ENCODE measurements at regions not wholly inside any gene's neighbourhood (a gene's known extent, or its start where the extent isn't known, plus 50 kb on each side); places are given as distances from the start of the nearest gene placed in this dataset.
"Not testable (repeated sequence)": the region's sequence is repeated elsewhere in the genome, so short reads cannot be mapped to it uniquely, and the experiment has no call there.

DNA sequence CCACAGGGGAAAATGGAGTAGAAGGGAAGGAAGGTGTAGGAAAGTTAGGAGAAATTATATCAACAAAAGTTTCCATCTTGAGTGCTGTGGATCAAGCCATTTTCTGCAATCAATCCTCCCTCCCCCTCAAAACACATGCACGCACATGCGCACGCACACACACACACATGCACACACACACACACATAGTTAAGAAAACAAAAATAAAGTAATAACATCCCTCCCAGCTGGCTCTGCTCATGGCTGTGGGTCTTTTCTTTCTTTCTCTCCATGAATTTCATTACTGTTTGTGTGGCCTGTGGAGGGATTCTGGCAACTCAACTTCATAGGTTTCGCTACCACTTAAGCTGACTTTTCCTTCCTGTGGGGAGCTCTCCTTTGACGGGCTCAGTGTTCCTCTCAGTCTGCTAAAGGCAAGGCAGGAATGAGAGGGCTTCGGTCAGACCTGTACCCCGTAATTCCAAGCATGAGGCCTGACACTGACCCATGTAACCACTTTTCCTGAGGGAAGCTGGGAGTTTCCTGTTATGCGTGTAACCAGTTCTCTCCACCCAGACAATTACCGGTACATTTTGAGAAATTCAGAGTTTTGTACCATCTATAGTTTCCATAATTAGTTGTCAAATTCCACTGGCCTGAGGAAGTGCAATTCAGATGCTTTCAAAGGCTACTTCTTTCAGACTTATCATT is 79.8 kb downstream of the ZNF92 start:
- H3K4me1 ChIP-seq: peaks cover 0 to 9% (median 0%) of the 10 kb centered on the region in 3 donors
- H3K4me3 ChIP-seq: no peak overlapping the region
- H3K27ac ChIP-seq: no peak overlapping the region
- ATAC-seq: no peak
- no peaks in the 10 kb centered on the region for H3K9me3 ChIP-seq
- no peak for TF ChIP-seq EP300 (IDR thresholded peaks at IDR 0.05)
- TF ChIP-seq POLR2A (IDR thresholded peaks at IDR 0.05): no peak
- TF ChIP-seq CTCF (IDR thresholded peaks at IDR 0.05): no peak
- TF ChIP-seq POLR2AphosphoS5 (IDR thresholded peaks at IDR 0.05): no peak
- WGBS, 2 donors (ENCODE audit: low coverage in 1 of 2): 70 to 80% methylated on average over 5 to 9 of the region's 9 CpGs
- no peaks in the 10 kb centered on the region for H3K36me3 ChIP-seq
- H3K27me3 ChIP-seq: no peaks in the 10 kb centered on the region

- ATAC-seq: no peak
Observed at GRCh38 chr7:65454469-65454868, 80.8 kb downstream of the ZNF92 start.

DNA sequence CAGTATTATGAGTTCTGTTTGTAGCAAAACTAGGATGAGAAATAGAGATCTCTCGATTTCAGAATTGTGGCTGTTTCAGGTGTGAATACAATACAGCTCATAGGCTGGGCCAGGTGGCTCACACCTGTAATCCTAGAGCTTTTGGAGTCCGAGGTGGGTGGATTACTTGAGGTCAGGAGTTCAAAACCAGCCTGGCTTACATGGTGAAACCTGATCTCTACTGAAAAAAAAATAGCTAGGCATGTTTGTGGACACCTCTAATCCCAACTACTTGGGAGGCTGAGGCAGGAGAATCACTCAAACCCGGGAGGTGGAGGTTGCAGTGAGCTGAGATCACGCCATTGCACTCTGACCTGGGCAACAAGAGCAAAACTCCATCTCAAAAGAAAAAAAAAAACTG is 81.4 kb downstream of the ZNF92 start:
- H3K4me3 ChIP-seq, H3K36me3 ChIP-seq, H3K4me1 ChIP-seq, H3K27me3 ChIP-seq, H3K27ac ChIP-seq, H3K9me3 ChIP-seq, ATAC-seq: not testable (repeated sequence)
- WGBS, 2 donors (ENCODE audit: low coverage in 1 of 2): 56 to 63% methylated on average over 4 of the region's 4 CpGs

More at GRCh38 chr7:65454469-65454868, 80.8 kb downstream of the ZNF92 start:
- Histone ChIP-seq H3K36me3 (no peaks in the 10 kb centered on the region), H3K27ac (no peak overlapping the region), H3K9me3 (no peaks in the 10 kb centered on the region), H3K4me1 (peaks cover 0 to 2% (median 0%) of the 10 kb centered on the region in 3 donors), H3K4me3 (no peak overlapping the region), H3K27me3 (no peaks in the 10 kb centered on the region)
- TF ChIP-seq CTCF (IDR thresholded peaks at IDR 0.05) (no peak), EP300 (IDR thresholded peaks at IDR 0.05) (no peak), POLR2A (IDR thresholded peaks at IDR 0.05) (no peak)

DNA sequence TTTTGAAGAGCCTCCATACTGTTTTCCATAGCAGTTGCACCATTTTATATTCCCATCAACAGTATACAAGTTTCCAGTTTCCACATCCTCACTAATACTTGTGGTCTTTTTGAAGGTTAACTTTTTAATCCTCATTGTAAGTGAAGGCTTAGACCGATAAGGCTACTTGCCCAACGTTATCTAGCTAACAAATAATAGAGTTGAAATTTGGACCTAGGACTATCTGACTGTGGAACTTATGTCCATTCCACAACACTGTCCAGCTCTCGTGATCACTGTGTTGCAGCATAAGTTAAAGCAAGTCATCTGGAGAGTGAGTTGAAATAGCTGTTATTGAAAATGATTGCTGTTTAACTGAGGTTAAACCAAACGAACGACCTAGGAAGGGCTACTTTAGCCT is 84.0 kb downstream of the ZNF92 start:
- Histone ChIP-seq H3K27ac (no peak overlapping the region), H3K36me3 (no peaks in the 10 kb centered on the region), H3K4me3 (no peak overlapping the region), H3K4me1 (no peaks in the 10 kb centered on the region), H3K9me3 (no peaks in the 10 kb centered on the region), H3K27me3 (no peaks in the 10 kb centered on the region)
- TF ChIP-seq POLR2A (IDR thresholded peaks at IDR 0.05) (no peak), EP300 (IDR thresholded peaks at IDR 0.05) (no peak), POLR2AphosphoS5 (IDR thresholded peaks at IDR 0.05) (no peak), CTCF (IDR thresholded peaks at IDR 0.05) (no peak)
- 56 to 65% methylated on average over 2 to 5 of the region's 5 CpGs for WGBS, 2 donors (ENCODE audit: low coverage in 1 of 2)
- no peak for ATAC-seq

DNA sequence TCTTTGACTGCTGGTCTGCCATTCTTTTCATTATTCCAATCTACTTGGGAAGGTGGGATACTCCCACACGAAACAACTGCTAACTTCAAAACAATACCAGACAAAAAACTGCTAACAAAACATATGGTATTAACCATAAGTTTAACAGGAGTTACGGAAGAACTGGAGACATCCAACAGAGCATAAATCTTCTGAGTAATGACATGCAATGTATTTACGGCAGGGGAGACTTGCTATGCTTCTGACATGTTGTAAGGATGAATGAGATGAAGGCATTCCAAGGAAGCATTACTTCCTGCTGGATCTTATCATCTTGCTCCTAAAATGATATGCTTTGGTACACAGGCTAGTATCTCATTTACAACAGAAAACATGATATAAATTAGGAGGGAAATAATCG is 85.8 kb downstream of the ZNF92 start:
- H3K27ac ChIP-seq: no peak overlapping the region
- no peak for ATAC-seq
- H3K4me1 ChIP-seq: no peaks in the 10 kb centered on the region
- H3K4me3 ChIP-seq: no peak overlapping the region
- H3K9me3 ChIP-seq: no peaks in the 10 kb centered on the region
- no peaks in the 10 kb centered on the region for H3K27me3 ChIP-seq
- no peak for TF ChIP-seq EP300 (IDR thresholded peaks at IDR 0.05)
- no peak for TF ChIP-seq POLR2AphosphoS5 (IDR thresholded peaks at IDR 0.05)
- TF ChIP-seq CTCF (IDR thresholded peaks at IDR 0.05): no peak
- TF ChIP-seq POLR2A (IDR thresholded peaks at IDR 0.05): no peak
- 41 to 45% methylated on average over 4 of the region's 4 CpGs for WGBS, 2 donors (ENCODE audit: low coverage in 1 of 2)
- H3K36me3 ChIP-seq: no peaks in the 10 kb centered on the region
